ENCODE measurements at regions not wholly inside any gene's neighbourhood (a gene's known extent, or its start where the extent isn't known, plus 50 kb on each side); places are given as distances from the start of the nearest gene placed in this dataset.

- H3K9me3 Mint-ChIP-seq, result peaks cover 19% of the 10 kb centered on the region
- Histone ChIP-seq H3F3A (ENCODE audit: low read depth) (no peaks in the 10 kb centered on the region), H3K9me3 (ENCODE audit: low read depth) (no peaks in the 10 kb centered on the region), H3K27ac (no peak overlapping the region), H3K4me3 (no peak overlapping the region), H3K4me2 (no peak overlapping the region), H4K20me1 (ENCODE audit: low read depth) (no peaks in the 10 kb centered on the region), H3K36me3 (no peaks in the 10 kb centered on the region), H3K27me3 (no peaks in the 10 kb centered on the region), H3K9ac (no peak overlapping the region), H3K4me1 (no peaks in the 10 kb centered on the region), H3K79me2 (ENCODE audit: low read depth) (no peaks in the 10 kb centered on the region), H2AFZ (replicated peaks) (no peak overlapping the region)
- no peak for DNase-seq (ENCODE audit: low spot score)
- H3K4me3 Mint-ChIP-seq, result no peak overlapping the region
- no peaks in the 10 kb centered on the region for H3K4me1 Mint-ChIP-seq
- peaks cover 5% of the 10 kb centered on the region for H3K36me3 Mint-ChIP-seq
- no peak overlapping the region for H3K27ac Mint-ChIP-seq
- peaks cover 7% of the 10 kb centered on the region for H3K27me3 Mint-ChIP-seq (ENCODE audit: insufficient read depth, low read depth)
- TF ChIP-seq EZH2 (IDR thresholded peaks at IDR 0.05) (no peak), EZH2phosphoT487 (IDR thresholded peaks at IDR 0.05) (no peak)
- TF ChIP-seq, protein P1, sequence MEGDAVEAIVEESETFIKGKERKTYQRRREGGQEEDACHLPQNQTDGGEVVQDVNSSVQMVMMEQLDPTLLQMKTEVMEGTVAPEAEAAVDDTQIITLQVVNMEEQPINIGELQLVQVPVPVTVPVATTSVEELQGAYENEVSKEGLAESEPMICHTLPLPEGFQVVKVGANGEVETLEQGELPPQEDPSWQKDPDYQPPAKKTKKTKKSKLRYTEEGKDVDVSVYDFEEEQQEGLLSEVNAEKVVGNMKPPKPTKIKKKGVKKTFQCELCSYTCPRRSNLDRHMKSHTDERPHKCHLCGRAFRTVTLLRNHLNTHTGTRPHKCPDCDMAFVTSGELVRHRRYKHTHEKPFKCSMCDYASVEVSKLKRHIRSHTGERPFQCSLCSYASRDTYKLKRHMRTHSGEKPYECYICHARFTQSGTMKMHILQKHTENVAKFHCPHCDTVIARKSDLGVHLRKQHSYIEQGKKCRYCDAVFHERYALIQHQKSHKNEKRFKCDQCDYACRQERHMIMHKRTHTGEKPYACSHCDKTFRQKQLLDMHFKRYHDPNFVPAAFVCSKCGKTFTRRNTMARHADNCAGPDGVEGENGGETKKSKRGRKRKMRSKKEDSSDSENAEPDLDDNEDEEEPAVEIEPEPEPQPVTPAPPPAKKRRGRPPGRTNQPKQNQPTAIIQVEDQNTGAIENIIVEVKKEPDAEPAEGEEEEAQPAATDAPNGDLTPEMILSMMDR (IDR thresholded peaks at IDR 0.05), result no peak
Measured at GRCh38 chr3:190983875-190984274, 121.4 kb upstream of the GMNC start.

GRCh38 chr3:190973771-190974170 lies 111.3 kb upstream of the GMNC start:
- Histone ChIP-seq H3K36me3 (no peaks in the 10 kb centered on the region), H4K20me1 (ENCODE audit: low read depth) (no peaks in the 10 kb centered on the region), H3K79me2 (ENCODE audit: low read depth) (no peaks in the 10 kb centered on the region), H3K9me3 (ENCODE audit: low read depth) (no peaks in the 10 kb centered on the region), H3F3A (ENCODE audit: low read depth) (no peaks in the 10 kb centered on the region), H3K9ac (no peak overlapping the region), H3K27me3 (no peaks in the 10 kb centered on the region), H3K4me2 (no peak overlapping the region), H3K4me1 (no peaks in the 10 kb centered on the region), H3K4me3 (no peak overlapping the region), H3K27ac (no peak overlapping the region), H2AFZ (replicated peaks) (no peak overlapping the region)
- Mint-ChIP-seq H3K4me3 (no peak overlapping the region), H3K4me1 (peaks cover 6% of the 10 kb centered on the region), H3K27me3 (ENCODE audit: insufficient read depth, low read depth) (no peaks in the 10 kb centered on the region), H3K36me3 (no peaks in the 10 kb centered on the region), H3K9me3 (no peaks in the 10 kb centered on the region), H3K27ac (no peak overlapping the region)
- no peak for DNase-seq (ENCODE audit: low spot score)
- TF ChIP-seq EZH2phosphoT487 (IDR thresholded peaks at IDR 0.05) (no peak), EZH2 (IDR thresholded peaks at IDR 0.05) (no peak)
- TF ChIP-seq, protein P1 (IDR thresholded peaks at IDR 0.05), result no peak

DNA sequence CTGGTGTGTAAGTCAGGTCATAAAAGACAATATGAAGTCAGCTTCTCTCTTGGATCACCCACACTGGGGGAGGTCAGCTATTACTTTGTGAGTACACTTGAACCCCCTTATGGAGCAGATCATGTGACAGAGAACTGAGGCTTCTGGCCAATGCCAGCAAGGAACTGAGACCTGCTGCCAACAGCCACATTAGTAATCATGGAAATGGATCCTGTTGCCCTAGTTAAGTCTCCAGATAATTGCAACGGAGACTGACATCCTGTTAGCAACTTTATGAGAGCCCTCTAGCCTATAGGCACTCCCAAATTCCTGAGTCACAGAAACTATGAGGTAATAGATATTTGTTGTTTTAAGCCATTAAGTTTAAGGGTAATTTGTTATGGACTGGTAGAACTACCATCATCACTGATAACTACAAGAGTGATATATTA lies 110.4 kb upstream of the GMNC start:
- Histone ChIP-seq H3K4me1 (no peaks in the 10 kb centered on the region), H3K9me3 (ENCODE audit: low read depth) (no peaks in the 10 kb centered on the region), H3F3A (ENCODE audit: low read depth) (no peaks in the 10 kb centered on the region), H3K27me3 (no peaks in the 10 kb centered on the region), H2AFZ (replicated peaks) (no peak overlapping the region), H3K79me2 (ENCODE audit: low read depth) (no peaks in the 10 kb centered on the region), H4K20me1 (ENCODE audit: low read depth) (no peaks in the 10 kb centered on the region), H3K4me3 (no peak overlapping the region), H3K4me2 (no peak overlapping the region), H3K27ac (no peak overlapping the region), H3K9ac (no peak overlapping the region), H3K36me3 (no peaks in the 10 kb centered on the region)
- H3K4me1 Mint-ChIP-seq, result peaks cover 13% of the 10 kb centered on the region
- DNase-seq (ENCODE audit: low spot score), result no peak
- H3K27me3 Mint-ChIP-seq (ENCODE audit: insufficient read depth, low read depth), result no peaks in the 10 kb centered on the region
- no peaks in the 10 kb centered on the region for H3K36me3 Mint-ChIP-seq
- TF ChIP-seq, protein P1 (IDR thresholded peaks at IDR 0.05), result no peak
- TF ChIP-seq EZH2phosphoT487 (IDR thresholded peaks at IDR 0.05), result no peak
- no peak for TF ChIP-seq EZH2 (IDR thresholded peaks at IDR 0.05)
- no peak overlapping the region for H3K27ac Mint-ChIP-seq
- H3K4me3 Mint-ChIP-seq, result no peak overlapping the region
- no peaks in the 10 kb centered on the region for H3K9me3 Mint-ChIP-seq

Data from neural progenitor cell (in vitro differentiated cells).